Posterior vena cava (tissue), 2 donors: ENCODE measurements at regions not wholly inside any gene's neighbourhood (a gene's known extent, or its start where the extent isn't known, plus 50 kb on each side); places are given as distances from the start of the nearest gene placed in this dataset.

Experiments
- DNase-seq: peaks from one replicate; pipeline ENCODE4 v3.0.0-alpha.2; 2020; ENCODE audit warnings: low spot score
- intact Hi-C, 2 donors: fragments of 100-400 bp; cut with DNase I; formaldehyde crosslinking; loops; one replicate each; pipeline versions ENCODE4 v1.14.1 to v1.14.2; 2022 to 2023
- donor health status: DM: yes; HTN: yes; CAD: no.
- donor health status: DM: yes; HTN: yes; CAD: no.

DNA sequence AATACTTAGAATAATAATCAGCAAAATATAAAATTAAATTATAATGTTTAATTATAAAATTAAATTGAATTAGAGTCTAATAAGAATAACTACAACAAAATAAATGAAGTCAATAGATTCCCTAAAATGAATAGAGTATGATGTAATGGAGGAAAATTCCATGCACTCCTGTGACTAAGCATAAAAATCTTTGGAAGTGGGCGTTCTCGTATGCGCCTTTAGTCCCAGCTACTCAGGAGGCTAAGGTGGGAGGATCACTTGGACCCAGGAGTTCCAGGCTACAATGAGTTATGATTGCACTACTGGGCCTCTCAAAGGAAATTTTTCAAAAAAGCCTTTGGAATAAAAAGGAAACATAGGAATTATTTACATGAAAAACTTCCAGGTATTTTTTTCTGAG, 955.4 kb upstream of the POU3F3 start:
- DNase-seq: no peak
- intact Hi-C loops: no loop called here

DNA sequence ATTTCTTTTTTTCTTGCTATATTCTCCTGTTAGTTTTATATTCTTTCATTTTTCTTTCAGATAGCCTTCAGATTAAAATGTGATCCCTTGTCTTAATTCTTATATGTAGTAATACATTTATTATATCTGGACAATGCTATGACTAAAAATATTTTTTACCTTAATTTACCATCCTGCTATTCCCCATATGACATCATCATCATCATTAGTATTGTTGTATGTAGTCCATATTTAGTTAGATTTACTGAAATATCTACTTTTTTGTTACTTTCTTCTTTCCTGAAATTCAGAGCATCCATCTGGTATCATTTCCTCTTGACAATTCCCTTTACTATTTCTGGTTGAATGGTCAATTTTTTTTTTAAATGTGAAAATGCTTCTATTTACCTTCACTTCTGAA, 951.6 kb upstream of the POU3F3 start:
- DNase-seq: no peak
- intact Hi-C loops: no loop called here

DNA sequence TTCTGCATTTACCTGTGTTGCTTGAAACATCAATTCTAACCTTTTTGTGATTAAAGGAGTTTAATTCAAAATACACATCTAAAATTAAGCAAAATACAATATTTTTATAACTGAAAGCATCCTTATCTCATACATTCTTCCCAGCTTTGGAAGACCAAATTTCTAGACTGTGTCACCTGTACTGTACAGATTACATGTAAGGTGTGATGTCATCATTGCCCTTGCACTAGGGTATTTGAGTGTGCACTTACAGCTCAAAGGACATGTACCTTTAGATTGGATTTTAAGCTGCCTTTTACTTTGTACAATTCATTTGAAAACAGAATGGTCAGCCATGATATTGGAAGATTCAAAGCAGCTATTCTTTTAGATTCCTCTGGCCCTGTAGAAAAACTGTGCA, 932.8 kb upstream of the POU3F3 start:
- intact Hi-C loops: no loop called here
- DNase-seq: no peak

DNA sequence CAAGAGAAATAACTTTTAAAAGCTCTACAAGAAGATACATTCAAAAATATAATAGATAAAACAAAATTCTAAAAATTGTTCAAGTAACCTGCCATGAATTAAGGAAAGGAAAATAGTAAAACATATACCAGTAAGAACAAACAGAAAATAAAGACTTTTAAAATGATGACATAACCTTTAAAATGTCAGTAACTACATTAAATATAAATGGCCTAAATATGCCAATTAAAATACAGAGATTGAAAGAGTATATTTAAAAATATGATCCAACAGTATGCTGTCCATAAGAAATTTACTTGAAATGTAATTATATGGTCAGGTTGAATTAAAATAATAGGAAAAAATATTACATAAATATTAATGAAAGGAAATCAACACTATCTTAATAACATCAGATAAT, 911.7 kb upstream of the POU3F3 start:
- DNase-seq: no peak
- intact Hi-C loops: no loop called here

DNA sequence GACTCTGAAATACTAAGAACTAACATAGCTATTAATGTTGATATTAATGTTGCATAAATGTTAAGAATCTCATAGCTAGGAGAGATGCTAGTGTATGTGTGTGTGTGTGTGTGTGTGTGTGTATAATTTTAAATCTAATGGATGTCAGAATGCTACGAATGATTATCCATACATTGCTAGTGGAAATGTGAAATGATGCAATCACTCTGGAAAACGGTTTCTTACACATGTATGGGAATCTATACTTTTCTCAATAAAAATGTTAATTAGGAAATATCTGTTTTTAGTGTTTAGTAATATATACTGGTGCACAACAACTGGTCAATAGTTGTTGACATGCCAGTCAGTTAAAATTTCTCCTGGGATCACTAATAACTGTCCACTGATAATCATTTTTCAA, 908.8 kb upstream of the POU3F3 start:
- DNase-seq: no peak
- intact Hi-C loops: no loop called here

DNA sequence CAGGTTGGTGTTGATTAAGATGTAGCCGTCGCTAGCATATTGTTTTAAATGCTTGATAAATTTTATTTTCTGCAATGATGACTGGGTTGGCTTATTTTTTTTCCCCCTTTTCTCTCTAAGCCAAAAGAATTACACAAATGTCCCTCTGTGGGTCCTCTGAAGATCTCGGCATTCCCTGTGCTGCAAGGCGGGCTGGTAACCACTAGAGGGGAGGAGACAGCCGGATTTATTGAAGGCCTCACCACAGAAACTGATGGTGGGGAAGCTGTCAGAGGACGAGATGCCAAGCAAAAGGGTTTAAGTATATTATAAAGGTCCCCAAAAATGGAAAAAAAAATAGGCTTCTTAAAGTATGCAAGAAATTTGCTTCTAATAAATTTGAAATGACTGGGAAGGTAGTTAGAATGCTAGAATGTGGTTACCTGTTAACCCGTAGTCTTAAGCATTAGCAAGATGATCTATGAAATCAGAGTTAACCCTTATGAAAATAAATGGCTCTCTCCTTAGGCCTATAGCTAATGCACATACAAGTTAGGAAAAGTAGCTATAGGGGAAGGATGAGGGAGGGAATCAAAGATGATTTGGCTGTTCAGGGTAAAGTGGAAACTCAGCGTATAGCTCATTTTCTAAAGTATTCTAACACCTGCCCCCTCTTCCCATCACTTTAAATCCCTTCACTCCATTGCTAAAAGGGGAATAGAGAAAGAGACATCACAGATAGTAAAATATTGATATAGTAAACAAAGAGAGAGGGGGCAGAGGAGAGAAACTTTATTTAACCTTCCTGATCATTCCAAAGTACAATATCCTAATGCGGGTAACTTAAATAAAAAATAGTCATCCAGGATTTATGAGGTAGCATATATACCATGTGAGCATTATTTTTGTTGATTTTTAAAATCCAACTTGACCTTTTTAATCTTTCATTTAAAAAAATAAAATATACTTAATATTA, 894.5 kb upstream of the POU3F3 start:
- intact Hi-C loops: no loop called here
- no peak for DNase-seq

DNA sequence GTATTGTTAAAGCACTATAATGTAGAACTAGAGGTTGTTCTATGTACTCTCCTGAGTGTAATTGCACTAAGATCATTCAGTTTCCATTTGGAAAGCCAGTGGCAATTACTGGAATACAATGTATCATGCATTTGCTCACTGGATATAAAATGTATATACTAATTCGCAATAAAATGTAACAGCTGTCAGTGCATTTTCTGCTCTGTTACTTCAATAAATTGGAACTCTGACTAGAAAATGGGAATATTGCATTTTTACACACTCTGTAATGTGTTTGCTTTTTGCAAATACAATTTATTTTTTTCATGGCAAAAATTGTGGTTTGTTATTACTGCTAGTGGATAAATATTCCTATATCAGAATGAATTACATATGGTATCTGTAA, 893.8 kb upstream of the POU3F3 start:
- intact Hi-C loops: no loop called here

DNA sequence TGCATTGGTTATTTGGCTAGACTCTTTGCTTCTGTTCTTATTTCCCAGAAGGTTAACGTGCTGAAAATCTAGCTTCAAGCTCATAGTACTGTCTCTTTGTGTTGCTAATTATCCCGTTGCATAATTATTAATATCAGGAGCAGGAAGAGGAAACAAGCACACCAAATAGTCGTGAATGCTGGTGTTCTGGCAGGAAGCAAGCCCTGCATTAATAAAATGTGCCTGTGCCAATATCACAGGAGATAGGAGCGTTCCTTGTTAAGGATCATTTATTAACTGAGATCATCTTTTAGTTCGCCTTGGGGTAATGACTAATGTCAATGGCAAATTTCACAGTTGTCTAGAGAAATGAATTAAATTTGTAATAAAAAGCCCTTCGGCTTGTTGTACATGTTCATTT, 893.0 kb upstream of the POU3F3 start:
- no peak for DNase-seq
- intact Hi-C loops: no loop called here

More for the DNA sequence above, 893.8 kb upstream of the POU3F3 start:
- DNase-seq: no peak

DNA sequence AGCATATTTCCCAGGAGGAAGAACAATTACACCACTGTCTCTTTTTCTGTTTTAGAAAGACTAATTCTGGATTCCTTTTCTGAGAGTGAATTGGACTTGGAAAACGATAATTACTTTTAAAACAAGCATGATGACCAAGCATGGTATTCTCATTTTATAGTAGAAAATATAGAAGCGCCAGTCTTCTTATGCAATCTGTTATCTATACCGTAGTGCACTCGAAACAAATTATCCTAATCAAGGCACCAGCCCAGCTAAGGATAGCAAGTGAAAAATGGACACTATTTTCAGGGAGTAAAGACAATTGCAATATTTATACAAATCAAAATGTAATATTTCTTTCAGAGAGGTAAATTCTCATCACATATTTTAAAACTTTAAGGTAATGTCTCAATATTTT, 892.1 kb upstream of the POU3F3 start:
- no peak for DNase-seq
- intact Hi-C loops: no loop called here

DNA sequence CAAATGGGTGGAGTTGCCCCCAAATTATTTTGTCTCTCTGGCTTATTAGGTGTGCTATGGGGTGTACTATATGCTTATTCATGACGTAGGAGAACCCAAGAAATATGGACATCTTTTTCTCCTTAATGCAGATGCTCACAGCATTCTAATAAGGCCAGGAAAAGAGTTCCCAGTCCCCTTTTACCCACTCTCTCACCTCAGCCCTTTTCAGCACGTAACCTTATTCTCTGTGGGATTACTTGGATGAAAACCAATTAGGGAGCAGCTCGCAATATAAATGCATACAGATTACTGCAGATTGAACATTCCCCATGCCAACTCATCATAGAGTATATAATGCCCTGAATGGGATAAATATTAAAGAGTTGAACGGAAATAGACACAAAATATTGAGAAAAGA, 891.2 kb upstream of the POU3F3 start:
- intact Hi-C loops: no loop called here
- DNase-seq: no peak

DNA sequence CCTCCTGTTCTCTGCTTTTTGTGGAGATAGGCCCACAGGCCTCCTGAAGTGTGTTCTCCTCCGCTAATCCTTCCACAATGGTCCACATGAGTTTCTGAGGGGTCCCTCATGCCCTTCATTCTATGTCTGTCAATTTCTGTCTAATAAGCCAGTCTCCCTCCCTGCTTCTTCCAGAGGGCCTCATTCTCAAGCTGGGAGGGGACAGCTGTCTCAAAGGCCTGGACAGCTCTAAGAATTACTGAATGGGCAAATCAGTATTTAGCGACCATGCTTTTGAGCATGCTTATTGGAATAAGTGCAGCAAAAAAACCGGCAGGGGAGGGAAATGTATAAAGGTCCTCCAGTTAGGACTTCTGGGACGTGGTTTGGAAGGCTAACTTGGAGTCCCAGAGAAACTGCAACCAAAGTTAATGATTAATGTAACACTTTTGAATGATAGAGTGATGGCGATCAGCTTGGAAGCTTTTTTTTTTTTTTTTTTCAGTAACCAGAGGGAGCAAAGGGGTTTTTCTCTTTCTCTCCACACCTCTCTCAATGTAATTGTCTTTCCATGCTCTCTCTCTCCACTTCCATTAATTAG, 890.7 kb upstream of the POU3F3 start:
- no peak for DNase-seq
- intact Hi-C loops: no loop called here

DNA sequence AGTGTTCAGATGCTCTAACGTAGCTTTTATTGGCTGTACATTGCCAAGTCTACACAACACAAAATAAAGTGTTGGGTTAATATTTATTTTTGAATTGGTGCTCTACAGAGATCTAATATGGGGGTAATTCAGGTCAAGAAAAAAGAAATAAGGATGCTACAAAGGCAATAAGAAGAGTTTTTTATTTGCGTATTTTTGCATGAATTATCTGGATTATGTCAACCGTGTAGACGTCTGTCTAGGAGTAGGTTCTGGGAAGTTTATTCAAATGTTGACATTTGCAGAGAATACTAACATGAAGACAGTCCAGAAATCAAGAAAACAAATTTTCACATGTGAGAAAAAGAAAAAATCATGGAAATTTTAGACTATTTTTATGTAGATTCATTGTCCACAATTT, 876.7 kb upstream of the POU3F3 start:
- intact Hi-C loops: no loop called here
- no peak for DNase-seq

DNA sequence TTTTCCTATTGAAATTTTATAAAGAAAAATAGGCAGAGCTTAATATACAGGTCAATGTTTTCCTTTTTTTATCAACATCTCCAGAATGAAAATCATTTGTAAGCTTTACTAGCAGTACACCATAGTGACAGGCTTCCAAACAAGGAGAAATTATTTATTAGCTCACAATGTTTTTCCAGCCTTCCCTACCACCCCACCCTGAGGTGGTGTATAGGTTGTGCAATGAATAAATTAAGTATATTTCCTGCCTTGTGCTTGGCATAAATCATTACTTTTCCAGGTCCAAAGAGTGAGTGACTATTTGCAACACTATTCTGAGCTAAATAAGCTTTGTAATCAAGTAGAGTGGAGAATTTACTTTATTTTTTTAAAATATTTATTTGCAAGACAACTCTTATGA, 876.2 kb upstream of the POU3F3 start:
- no peak for DNase-seq
- intact Hi-C loops: no loop called here

DNA sequence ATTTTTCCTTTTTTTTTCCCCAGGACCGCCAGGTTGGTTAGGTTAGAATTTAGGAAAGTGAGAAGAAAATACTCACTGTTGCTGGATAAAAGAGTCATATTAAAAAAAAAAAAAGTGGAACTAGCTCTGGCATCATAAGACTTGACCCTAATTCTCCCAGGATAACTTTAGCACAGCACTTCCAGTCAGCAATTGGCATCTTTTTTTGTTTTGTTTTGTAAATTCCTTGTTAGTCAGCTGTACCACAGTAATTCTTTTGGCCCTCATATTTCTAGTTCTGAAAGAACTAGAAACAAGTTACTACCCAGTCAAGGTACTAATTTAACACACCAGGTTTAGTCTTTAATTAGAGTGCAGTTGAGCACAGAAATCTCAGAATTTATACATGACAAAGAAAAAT, 873.5 kb upstream of the POU3F3 start:
- intact Hi-C loops: no loop called here
- DNase-seq: no peak

DNA sequence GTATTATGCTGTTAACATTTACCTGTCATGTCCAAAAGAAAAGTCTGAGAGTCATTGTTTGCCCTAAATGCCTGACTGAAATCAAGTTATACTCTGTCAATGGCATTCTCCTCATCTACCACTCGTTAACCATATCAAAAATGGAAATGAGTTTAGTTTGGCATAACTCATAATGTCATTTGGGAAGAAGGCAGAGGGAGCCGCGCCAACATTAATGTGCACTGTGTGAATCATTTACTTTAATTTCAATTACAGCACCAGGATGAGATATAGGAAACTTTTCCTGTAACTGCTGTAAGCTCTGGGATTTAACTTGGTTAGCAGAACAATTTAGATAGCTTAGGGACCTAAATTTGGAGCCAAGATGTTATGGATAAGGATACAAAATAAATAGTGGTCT, 871.2 kb upstream of the POU3F3 start:
- intact Hi-C loops: no loop called here
- no peak for DNase-seq

DNA sequence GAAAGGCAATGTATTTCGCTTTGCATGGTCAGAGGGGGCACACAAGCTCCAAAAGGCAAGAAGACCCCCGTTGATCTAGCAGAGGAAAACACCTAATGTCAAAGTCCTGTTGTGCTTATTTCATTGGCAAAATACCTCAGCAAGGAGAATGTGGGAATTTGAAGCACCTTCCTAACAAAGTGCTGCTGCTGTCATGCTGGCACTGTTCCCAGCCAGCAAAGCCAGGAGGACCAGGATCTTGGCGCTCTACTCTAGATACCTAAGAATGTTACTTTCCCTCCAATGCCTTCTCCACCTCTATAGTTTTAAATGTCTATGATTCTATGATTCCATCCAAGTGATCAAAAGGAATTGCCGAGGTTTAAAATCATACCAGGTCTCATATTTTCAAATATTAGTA, 867.9 kb upstream of the POU3F3 start:
- intact Hi-C loops: no loop called here

DNA sequence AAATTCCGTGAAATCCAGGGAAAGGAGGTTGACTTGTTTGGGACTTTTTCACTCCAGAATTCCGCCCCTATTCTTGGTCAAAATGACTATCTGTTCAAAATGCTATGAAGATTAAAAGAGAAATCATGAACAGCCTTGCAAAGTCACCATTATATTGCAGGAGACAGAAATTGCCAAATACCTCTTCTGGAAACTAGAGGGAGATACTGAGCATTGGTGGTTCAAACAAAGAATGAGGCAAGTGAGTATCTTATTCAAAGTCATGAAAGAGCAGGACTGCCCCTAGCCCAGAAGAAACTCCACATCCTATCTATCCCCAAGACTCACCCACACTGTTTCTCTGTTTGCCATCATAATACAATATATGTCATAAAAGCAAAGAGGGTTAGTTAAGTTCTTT, 862.3 kb upstream of the POU3F3 start:
- no peak for DNase-seq
- intact Hi-C loops: no loop called here

More for the DNA sequence above, 867.9 kb upstream of the POU3F3 start:
- no peak for DNase-seq

DNA sequence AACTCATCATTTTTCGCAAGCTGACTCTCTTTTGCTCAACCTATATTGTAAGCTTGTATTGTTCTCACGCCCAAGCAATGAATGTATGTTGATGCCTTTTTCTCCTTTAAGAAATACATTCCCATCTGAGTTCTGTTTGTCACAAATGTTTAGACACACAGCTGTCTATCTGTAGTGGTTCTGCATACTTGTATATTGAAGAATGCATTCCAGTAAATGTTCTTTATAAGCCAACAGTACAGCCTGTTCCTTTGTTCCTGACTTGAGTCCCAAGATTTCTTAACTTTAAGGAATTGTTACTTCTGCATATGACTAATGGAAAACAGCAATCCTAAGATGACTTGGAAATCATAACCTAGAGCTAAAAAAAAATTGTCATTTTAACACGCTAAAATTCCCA, 849.1 kb upstream of the POU3F3 start:
- intact Hi-C loops: no loop called here
- DNase-seq: no peak

DNA sequence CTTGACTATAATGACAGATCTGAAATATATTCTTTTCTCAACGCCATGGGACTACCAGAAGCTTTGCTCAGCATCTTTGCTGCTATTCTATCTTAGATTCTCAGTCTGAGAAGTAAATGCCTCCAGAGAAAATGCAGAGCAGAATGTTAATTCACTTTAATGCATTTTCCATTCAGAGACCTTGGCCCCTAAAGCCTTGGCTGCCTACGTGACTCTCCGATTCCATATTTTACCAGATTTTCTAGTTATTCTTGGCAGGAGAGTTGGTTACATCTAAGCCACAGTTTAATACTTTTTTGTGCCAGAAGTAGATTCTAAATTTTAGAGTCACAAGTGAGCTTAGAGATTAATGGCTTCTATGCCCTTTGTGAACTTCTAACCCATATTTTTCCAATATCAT, 837.1 kb upstream of the POU3F3 start:
- DNase-seq: no peak
- intact Hi-C loops: no loop called here

DNA sequence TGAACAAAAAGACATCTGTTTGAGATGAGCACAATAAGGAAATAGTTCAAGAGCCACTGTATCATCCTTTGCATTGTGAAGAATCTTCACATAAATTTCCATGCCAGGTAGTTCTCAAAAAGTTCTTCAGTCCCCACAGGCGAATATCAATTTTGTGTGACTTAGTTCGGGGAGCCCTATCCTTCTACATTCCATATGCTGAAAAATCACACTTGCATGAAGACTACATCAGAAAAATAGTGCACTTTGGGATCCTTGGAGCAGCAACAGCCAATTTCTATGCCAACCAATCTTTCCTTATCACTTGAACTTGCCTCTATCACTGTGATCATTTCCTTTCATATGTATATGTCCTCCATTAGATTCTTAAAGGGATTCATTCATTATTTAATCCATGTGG, 830.6 kb upstream of the POU3F3 start:
- intact Hi-C loops: no loop called here
- no peak for DNase-seq

DNA sequence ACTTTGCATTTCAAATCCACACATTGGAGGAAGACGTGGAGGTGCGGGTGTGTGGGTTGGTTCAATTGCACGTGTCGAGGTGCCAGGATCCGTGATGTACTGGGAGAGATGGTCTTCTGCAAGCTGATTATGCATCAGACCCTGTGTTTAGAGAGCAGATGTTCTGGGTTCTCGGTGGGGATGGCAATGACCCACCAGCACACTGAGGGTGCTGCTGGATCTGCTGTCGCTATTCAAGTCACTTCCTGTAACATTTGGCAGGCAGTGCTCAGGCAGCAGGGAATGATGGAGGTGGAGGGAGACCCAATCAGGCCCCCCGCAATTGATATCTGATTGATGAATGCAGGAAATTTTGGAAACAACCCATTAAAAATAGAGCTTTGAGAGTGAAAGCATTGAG, 830.1 kb upstream of the POU3F3 start:
- intact Hi-C loops: no loop called here
- DNase-seq: no peak
